ENCODE measurements at regions not wholly inside any gene's neighbourhood (a gene's known extent, or its start where the extent isn't known, plus 50 kb on each side); places are given as distances from the start of the nearest gene placed in this dataset.

DNA sequence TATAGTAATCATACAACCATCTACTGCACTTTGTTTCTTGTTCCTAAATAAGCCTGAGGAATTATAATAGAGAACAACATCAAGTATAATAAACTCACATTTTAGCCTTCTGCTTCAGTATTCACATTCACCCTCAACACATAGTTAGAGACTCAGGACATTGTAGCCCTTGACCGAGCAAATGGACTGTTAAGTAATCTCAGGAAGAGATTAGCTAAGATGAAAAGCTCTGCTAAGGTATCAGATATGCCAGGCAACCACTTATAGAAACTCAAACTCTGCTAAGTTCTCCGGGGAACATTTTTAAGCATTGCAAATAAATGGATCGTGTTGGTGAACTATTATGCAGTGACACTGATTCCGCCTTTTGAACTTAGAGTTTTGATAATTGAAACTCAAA lies 252.0 kb downstream of the DTWD2 start:
- TF ChIP-seq CTCF (IDR thresholded peaks at IDR 0.05) (no peak), ZFX (IDR thresholded peaks at IDR 0.05; ENCODE audit: borderline replicate concordance) (no peak)

Data from 22Rv1 (cell line).